MM.1S (cell line): ENCODE measurements at regions not wholly inside any gene's neighbourhood (a gene's known extent, or its start where the extent isn't known, plus 50 kb on each side); places are given as distances from the start of the nearest gene placed in this dataset.

Source experiments
- DNase-seq: peaks from one replicate; pipeline ENCODE4 v3.0.0-alpha.2; 2015
- H2AFZ ChIP-seq: fragments of 300-600 bp; sonication (generic); 2 replicates; pipeline ENCODE4 v1.6.0; 2016; ENCODE audit warnings: antibody characterized with exemption, low read length
- H3F3A ChIP-seq: fragments of 300-600 bp; sonication (generic); 2 replicates; pipeline ENCODE4 v1.6.1; 2016; ENCODE audit warnings: mild to moderate bottlenecking, antibody characterized with exemption, low read length, moderate library complexity, mixed read lengths; ENCODE audit not compliant: insufficient read depth
- H3K27ac ChIP-seq: fragments of 300-600 bp; sonication (generic); 2 replicates; pipeline ENCODE4 v1.5.1; 2016; ENCODE audit warnings: mild to moderate bottlenecking, low read length
- H3K27me3 ChIP-seq: fragments of 300-600 bp; sonication (generic); replicated peaks from 2 replicates; pipeline ENCODE4 v1.6.0; 2016; ENCODE audit warnings: low read length; ENCODE audit not compliant: insufficient read depth
- H3K36me3 ChIP-seq: fragments of 300-600 bp; sonication (generic); replicated peaks from 2 replicates; pipeline ENCODE4 v1.6.1; 2016; ENCODE audit warnings: mild to moderate bottlenecking, low read length, mixed read lengths; ENCODE audit not compliant: insufficient read depth
- H3K4me1 ChIP-seq: fragments of 300-600 bp; sonication (generic); 2 replicates; pipeline ENCODE4 v1.6.1; 2016; ENCODE audit warnings: low read length, mixed read lengths
- H3K4me2 ChIP-seq: fragments of 300-600 bp; sonication (generic); 2 replicates; pipeline ENCODE4 v1.6.0; 2016; ENCODE audit warnings: low read depth, low read length
- H3K4me3 ChIP-seq: fragments of 300-600 bp; sonication (generic); 2 replicates; pipeline ENCODE4 v1.5.1; 2016; ENCODE audit warnings: low read length, mixed read lengths
- H3K79me2 ChIP-seq: fragments of 300-600 bp; sonication (generic); 2 replicates; pipeline ENCODE4 v1.6.1; 2016; ENCODE audit warnings: mixed run types, low read length, mixed read lengths
- H3K9ac ChIP-seq: fragments of 300-600 bp; sonication (generic); 2 replicates; pipeline ENCODE4 v1.6.1; 2016; ENCODE audit warnings: low read length, mixed read lengths
- H3K9me2 ChIP-seq: fragments of 300-600 bp; sonication (generic); replicated peaks from 2 replicates; pipeline ENCODE4 v1.6.1; 2016; ENCODE audit warnings: mild to moderate bottlenecking, low read length, mixed read lengths; ENCODE audit not compliant: insufficient read depth
- H3K9me3 ChIP-seq: fragments of 300-600 bp; sonication (generic); replicated peaks from 2 replicates; pipeline ENCODE4 v1.6.1; 2016; ENCODE audit warnings: mild to moderate bottlenecking, low read length, mixed read lengths; ENCODE audit not compliant: insufficient read depth
- H4K20me1 ChIP-seq: fragments of 300-600 bp; sonication (generic); 2 replicates; pipeline ENCODE4 v1.6.1; 2016; ENCODE audit warnings: mild to moderate bottlenecking, low read length, moderate library complexity, mixed read lengths; ENCODE audit not compliant: insufficient read depth
- CTCF ChIP-seq: fragments of 300-600 bp; sonication (generic); IDR thresholded peaks from 2 replicates; pipeline ENCODE4 v1.5.1; 2016; ENCODE audit warnings: antibody characterized with exemption, low read length, mixed read lengths
- EZH2 ChIP-seq: fragments of 300-600 bp; sonication (generic); optimal IDR thresholded peaks from 2 replicates; pipeline ENCODE3; 2017; ENCODE audit warnings: low read depth, mild to moderate bottlenecking, antibody characterized with exemption, low read length, mixed read lengths
- EZH2phosphoT487 ChIP-seq: fragments of 300-600 bp; sonication (generic); IDR thresholded peaks from 2 replicates; pipeline ENCODE4 v1.6.1; 2018; ENCODE audit warnings: antibody characterized with exemption, low read length

- Histone ChIP-seq H3K9me3 (no peaks in the 10 kb centered on the region), H2AFZ (no peak overlapping the region), H3F3A (no peaks in the 10 kb centered on the region), H3K4me2 (no peak overlapping the region), H3K4me1 (peaks cover 4% of the 10 kb centered on the region; the same call in 1 of the 2 replicates), H3K4me3 (no peak overlapping the region), H3K27ac (no peak overlapping the region), H4K20me1 (no peaks in the 10 kb centered on the region), H3K79me2 (no peaks in the 10 kb centered on the region), H3K9ac (no peak overlapping the region), H3K27me3 (no peaks in the 10 kb centered on the region), H3K36me3 (no peaks in the 10 kb centered on the region), H3K9me2 (no peaks in the 10 kb centered on the region)
- no peak for DNase-seq
- TF ChIP-seq EZH2phosphoT487: no peak
- TF ChIP-seq CTCF: no peak
- no peak for TF ChIP-seq EZH2
These were observed 133.2 kb downstream of the MRPL14 start for GRCh38 chr6:43993881-43994523.

- no peaks in the 10 kb centered on the region for H3K79me2 ChIP-seq
- H3K27me3 ChIP-seq: no peaks in the 10 kb centered on the region
- no peak overlapping the region for H3K4me3 ChIP-seq
- no peaks in the 10 kb centered on the region for H3K36me3 ChIP-seq
- no peaks in the 10 kb centered on the region for H3F3A ChIP-seq
- H3K9me3 ChIP-seq: no peaks in the 10 kb centered on the region
- H3K27ac ChIP-seq: no peak overlapping the region
- H3K9ac ChIP-seq: no peak overlapping the region
- H3K4me1 ChIP-seq: peaks cover 4% of the 10 kb centered on the region; the same call in 1 of the 2 replicates
- no peaks in the 10 kb centered on the region for H4K20me1 ChIP-seq
- no peaks in the 10 kb centered on the region for H3K9me2 ChIP-seq
- H2AFZ ChIP-seq: no peak overlapping the region
- TF ChIP-seq EZH2phosphoT487: no peak
- TF ChIP-seq EZH2: no peak
- no peak for TF ChIP-seq CTCF
- no peak overlapping the region for H3K4me2 ChIP-seq
- no peak for DNase-seq
These were observed 134.2 kb downstream of the MRPL14 start for GRCh38 chr6:43992783-43993644.

- Histone ChIP-seq H3F3A (no peaks in the 10 kb centered on the region), H3K9ac (no peak overlapping the region), H3K9me3 (no peaks in the 10 kb centered on the region), H3K36me3 (no peaks in the 10 kb centered on the region), H3K79me2 (no peaks in the 10 kb centered on the region), H2AFZ (no peak overlapping the region), H3K4me3 (no peak overlapping the region), H4K20me1 (no peaks in the 10 kb centered on the region), H3K9me2 (no peaks in the 10 kb centered on the region), H3K27ac (no peak overlapping the region), H3K4me1 (peaks cover 4% of the 10 kb centered on the region; the same call in 1 of the 2 replicates), H3K4me2 (no peak overlapping the region), H3K27me3 (no peaks in the 10 kb centered on the region)
- TF ChIP-seq EZH2 (no peak), CTCF (no peak), EZH2phosphoT487 (no peak)
- DNase-seq: no peak
These were observed 135.1 kb downstream of the MRPL14 start for GRCh38 chr6:43992126-43992663.
